ENCODE measurements at regions not wholly inside any gene's neighbourhood (a gene's known extent, or its start where the extent isn't known, plus 50 kb on each side); places are given as distances from the start of the nearest gene placed in this dataset.

DNA sequence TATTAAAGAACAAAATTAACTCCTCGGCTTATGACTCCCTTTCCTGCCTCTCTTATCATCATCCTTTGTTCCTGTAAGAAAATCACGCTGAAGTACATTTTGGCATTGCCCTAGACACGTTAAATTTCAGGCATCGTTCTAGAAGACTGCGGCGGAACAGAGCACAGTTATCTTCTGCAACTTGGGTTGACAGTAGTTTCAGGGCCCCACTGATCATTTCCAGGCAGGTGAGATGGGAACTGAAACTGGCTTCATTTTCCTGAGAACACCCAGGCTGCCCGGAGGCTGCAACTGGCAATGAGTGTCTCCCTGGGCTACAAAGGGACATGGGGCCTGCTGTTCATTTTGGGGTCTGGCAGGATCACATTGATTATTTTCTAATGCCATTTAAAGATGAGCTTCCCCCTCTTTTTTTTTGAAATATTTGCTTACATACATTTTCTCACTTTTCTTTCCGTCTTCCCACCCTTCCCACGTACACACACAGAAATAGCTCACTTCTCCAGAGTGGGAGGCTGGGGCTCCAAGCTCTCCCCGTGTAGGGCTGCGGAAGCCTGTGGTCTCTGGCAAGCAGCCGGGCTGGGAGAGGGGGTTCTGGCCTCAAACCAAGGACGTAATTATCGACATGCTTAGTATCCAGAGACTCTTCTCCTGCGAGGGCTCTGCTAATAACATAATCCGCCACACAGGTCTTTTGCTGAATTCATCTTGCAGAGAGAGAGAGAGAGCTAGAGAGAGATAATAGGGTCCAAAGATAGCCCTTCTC, 267.4 kb downstream of the ABHD5 start:
- no peak for DNase-seq

GRCh38 chr3:43958973-43959372, 268.2 kb downstream of the ABHD5 start:
- DNase-seq = no peak

GRCh38 chr3:43959498-43960447, 269.0 kb downstream of the ABHD5 start:
- no peak for DNase-seq

DNA sequence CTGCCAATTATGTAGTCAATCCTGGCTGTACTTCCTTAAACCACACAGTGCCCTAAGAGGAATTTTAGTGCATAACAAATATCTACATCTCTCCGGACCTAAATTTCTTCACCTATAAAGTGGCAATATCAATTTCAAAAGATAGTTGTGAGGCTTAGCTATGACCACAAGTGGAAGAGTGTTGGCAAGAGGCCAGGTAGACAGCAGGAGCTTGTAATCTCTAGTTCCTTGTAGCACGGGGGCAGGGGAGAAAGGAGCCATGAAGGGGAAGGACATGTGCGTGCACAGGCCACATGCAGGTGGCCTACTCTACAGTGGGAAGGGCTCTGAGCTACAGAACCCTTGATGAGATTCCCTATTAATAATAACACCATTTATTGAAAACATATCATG, 269.7 kb downstream of the ABHD5 start:
- peak; percentile 4 for DNase-seq

DNA sequence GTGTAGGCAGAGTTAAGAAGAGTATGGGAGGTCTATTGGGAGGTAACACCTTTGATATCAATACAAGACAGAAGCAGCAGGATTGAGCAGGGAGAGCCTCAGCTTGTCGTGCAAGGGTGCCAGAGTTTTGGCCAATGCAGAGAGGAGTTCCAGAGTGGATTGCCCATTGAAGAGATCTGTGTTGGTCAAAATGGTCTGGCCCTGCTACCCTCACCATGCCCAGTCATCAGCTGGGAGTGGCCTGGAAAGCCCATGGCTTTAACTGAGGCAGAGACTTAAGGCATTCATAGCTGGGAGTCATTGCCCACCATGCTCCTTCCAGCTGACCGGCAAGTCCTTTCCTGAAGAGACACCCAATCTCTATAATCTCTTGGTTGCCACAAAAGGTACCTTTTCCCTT, 271.3 kb downstream of the ABHD5 start:
- no peak for DNase-seq

- DNase-seq = no peak
Measured at GRCh38 chr3:43963208-43963607, 272.5 kb downstream of the ABHD5 start.

DNA sequence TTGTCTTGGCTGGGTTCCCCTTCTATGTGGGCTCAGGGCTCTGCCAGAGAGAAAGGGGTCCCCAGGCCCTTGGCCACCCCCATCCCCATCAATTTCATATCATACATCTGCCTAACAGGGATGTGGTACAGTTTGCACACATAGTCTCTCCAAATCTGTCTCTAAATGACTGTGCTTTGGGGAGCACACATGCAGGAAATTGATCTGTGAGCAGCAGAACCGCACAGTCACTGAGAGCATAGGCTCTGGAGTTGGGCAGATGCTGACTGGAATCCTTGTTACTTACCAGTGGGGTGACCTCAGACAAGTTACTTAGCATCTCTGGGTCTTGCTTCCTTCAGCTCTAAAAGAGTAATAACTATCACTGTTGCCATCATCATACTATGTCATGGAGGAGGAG, 273.9 kb downstream of the ABHD5 start:
- no peak for DNase-seq

- DNase-seq = no peak
Measured at GRCh38 chr3:43965656-43966055, 274.9 kb downstream of the ABHD5 start.

GRCh38 chr3:43966126-43966525, 275.4 kb downstream of the ABHD5 start:
- no peak for DNase-seq

GRCh38 chr3:43966530-43966929, 275.2 kb upstream of the TOPAZ1 start:
- no peak for DNase-seq

- peak; percentile 76 for DNase-seq
Measured at GRCh38 chr3:43968465-43968864, 273.2 kb upstream of the TOPAZ1 start.

GRCh38 chr3:43969944-43970343, 271.7 kb upstream of the TOPAZ1 start:
- peak; percentile 55 for DNase-seq

GRCh38 chr3:43970351-43970750, 271.3 kb upstream of the TOPAZ1 start:
- no peak for DNase-seq

GRCh38 chr3:43970920-43971319, 270.8 kb upstream of the TOPAZ1 start:
- DNase-seq = no peak

DNA sequence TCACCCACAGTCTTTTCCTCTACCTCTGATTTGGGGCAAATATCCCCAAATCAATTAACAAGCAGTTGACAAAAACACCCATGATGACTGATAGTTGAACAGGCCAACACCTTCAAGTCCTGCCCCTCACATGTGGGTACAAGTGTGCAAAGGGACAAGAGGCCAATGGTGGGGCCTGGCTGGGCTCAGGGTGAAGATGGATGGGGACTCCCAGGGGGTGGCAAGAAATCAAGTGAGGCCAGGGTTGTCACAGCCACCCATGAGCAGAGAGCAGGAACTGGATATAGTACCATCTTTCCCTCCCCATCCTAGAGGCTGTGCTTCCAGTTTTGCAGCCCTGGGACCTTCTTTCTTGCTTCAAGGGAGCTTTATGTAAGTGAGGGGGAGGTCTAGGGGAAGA, 270.2 kb upstream of the TOPAZ1 start:
- DNase-seq = no peak

DNA sequence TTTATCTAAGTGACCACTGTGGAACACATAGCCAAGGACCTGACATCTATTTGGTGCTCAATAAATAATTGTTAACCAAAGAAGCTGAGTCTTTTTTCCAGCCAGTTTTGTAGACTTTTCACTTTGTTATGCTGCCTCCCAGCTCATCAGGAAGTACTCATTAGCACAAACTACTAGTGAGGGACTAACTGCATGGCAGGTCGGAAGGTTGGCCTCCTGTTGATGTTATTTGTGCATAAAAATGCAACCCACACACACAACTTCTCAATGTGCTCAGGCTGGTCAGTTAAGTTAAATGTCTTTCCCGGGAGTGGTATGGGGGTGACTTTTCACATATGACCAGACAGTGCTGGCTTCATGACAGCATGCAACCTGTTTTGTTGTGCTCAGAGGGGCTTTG, 263.0 kb upstream of the TOPAZ1 start:
- no peak for DNase-seq

DNA sequence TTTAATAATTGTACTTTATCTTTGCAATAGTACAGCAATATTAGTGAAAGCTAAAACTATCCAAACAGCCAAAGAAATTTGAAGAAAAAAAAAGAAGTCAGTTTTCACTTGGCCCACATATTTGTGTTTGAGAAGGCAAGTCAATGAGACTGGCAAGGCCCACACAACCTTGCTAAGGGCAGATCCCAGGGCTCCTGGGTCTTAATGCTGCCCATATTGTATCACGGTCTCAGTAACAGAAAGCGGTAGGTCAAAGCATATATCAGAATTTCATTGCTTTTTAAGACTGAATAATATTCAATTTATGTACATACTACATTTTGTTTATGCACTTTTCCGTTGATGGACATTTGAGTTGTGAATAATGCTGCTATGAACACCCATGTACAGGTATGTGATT, 262.0 kb upstream of the TOPAZ1 start:
- DNase-seq = no peak

DNA sequence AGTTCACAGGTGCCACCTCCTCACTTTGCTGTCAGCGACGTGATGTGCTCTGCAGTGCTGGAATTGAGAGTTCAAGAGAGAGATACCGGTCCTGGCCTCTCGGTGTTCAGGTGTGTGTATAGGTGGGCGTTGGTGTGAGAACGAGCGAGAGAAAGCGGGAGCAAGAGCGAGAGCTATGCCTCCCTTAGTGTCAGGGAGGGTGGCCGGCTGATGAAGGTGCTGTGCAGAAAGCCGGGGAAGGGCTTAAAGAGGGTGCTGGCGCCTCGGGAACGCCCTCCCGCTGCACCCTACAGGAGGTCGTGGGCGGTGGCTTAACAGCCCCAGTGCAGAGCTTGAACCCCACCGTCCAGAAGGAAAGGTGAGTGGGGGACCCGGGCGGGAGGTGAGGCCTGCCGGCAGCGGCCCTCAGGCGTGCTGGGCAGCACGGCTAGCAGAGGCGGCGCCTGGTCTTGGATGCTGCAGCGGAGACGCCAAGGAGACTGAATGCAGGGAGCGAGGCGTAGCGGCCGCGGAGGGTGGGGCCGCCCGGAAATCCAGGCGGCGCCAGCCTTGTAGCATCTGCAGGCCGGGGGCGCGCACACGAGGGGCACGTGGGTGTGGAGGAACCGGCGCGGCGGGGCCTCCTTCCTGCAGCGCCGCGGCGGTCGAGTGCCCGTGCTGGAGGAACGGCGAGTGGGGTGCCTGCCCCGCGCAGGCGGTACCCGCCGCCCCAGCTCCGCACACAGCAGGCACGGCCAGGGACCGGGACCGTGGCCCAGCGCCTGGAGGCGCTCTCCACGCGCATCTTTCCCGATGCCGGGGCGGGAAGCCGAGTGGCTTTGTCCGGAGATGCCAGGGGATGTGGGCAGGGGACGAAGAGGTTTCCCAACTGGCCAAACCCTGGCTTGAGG, 246.8 kb upstream of the TOPAZ1 start:
- peak; percentile 31 for DNase-seq

- DNase-seq = peak; percentile 18
Measured at GRCh38 chr3:43995547-43996378, 245.9 kb upstream of the TOPAZ1 start.

DNA sequence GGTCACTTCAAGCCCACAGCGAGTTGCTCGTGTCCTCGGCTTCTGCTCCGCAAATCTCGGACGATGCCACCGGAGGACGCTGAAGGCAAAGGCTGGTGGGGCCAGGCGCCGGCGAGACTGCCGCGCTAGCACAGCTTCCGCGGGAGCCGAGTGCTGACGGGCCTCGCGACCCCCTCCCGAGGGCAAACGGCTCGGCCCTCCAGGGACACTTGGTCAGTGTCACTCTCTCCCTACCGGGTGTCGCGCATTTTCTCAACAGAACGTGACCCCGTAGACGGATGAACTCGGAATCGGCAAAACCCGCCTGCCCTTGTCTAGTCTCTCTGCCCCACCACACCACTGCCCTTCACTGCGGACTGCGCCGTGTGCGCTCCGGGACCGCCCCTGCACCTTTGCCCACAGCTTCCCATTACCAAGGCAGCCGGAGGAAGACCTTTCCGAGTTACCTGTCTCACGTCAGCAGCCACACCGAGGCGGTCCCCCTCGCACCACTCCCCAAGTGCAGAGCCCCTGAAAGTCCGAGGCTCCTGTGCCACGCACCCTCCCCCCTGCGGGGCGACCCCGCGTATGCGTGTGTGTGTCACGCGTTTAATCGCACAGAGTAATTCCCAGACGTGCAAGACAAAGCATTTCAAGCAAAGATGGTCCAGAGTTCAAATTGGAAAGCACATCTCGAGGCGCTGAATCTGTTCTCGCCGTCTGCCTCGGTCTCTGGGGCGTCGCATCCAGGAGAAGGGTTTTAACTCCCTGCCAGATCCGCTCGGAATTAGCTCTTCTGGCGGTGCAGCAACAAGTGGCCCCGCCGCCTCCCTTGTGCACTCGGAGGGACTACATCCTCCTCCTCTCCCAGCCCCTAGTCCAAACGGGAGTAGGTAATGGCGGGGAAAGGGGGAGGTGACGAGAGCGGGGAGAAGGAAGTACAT, 245.0 kb upstream of the TOPAZ1 start:
- DNase-seq = peak; percentile 35

- no peak for DNase-seq
Measured at GRCh38 chr3:43997316-43997715, 244.4 kb upstream of the TOPAZ1 start.

Measured in NCI-H1105 treated with DMSO at 0.1 percent for 48 hours (cell line).